Testis (tissue), 2 donors: ENCODE measurements at regions not wholly inside any gene's neighbourhood (a gene's known extent, or its start where the extent isn't known, plus 50 kb on each side); places are given as distances from the start of the nearest gene placed in this dataset.

Experiments used
- POLR2A ChIP-seq: fragments of 450-650 bp; IDR thresholded peaks from one replicate; pipeline ENCODE4 v1.6.1; 2017; ENCODE audit warnings: antibody characterized with exemption, mild to moderate bottlenecking, moderate library complexity
- TF ChIP-seq, protein P1 (sequence below), 3 experiments: fragments of 450-650 bp in 2 of 3; fragments of 200-600 bp in 1 of 3; sonication (generic) in 1 of 3; IDR thresholded peaks; one replicate each; pipeline ENCODE4 v1.5.1; 2016 to 2019; ENCODE audit warnings: antibody characterized with exemption in 3 of 3, mild to moderate bottlenecking in 2 of 3, moderate library complexity in 1 of 3

DNA sequence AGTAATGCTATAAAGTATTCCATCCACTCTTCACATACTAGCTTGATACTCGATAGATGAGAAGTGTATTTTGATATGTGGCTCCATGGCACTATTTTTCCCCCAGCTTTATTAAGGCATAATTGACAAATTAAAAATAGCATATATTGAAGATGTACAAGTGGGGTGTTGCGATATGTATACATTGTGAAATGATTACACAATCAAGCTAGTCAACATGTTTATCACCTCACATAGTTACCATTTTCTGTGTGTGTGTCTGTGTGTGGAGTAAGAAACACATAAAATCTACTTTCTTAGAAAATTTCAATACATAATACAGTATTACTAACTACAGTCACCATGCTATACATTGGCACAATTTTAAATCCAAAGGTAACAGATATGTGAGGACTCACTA is 82.5 kb upstream of the MYT1L start:
- no peak for TF ChIP-seq POLR2A
- TF ChIP-seq, protein P1, sequence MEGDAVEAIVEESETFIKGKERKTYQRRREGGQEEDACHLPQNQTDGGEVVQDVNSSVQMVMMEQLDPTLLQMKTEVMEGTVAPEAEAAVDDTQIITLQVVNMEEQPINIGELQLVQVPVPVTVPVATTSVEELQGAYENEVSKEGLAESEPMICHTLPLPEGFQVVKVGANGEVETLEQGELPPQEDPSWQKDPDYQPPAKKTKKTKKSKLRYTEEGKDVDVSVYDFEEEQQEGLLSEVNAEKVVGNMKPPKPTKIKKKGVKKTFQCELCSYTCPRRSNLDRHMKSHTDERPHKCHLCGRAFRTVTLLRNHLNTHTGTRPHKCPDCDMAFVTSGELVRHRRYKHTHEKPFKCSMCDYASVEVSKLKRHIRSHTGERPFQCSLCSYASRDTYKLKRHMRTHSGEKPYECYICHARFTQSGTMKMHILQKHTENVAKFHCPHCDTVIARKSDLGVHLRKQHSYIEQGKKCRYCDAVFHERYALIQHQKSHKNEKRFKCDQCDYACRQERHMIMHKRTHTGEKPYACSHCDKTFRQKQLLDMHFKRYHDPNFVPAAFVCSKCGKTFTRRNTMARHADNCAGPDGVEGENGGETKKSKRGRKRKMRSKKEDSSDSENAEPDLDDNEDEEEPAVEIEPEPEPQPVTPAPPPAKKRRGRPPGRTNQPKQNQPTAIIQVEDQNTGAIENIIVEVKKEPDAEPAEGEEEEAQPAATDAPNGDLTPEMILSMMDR (IDR thresholded peaks at IDR 0.05): no peak
